ENCODE measurements at regions not wholly inside any gene's neighbourhood (a gene's known extent, or its start where the extent isn't known, plus 50 kb on each side); places are given as distances from the start of the nearest gene placed in this dataset.

DNA sequence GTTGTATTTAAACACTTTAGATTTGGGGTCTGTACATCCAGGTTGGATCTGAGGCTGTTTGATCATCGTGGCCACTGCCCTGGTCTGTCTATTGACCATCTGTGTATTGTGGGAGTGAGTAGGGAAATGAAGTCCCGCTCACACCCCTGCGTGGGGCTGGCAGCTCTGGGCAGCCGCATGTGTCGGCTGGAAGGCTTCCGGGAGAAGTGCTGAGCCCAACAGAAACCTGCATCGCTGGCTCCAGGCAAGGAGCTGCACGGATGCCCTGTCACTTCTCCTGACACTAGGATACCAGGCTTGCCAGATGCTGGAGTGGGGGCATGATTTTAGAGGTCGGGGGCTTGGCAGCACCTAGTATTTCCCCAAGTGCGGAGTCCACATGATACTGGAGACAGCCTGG lies 93.6 kb downstream of the PHETA1 start:
- H3K9ac ChIP-seq (ENCODE audit: insufficient read depth in 1 of 2, low read length in 2 of 2) = no peak overlapping the region
- DNase-seq = peak in 1 of 3 donors; percentile 2
- H3K4me3 ChIP-seq = no peak overlapping the region
- peaks cover 0 to 12% (median 0%) of the 10 kb centered on the region in 5 donors for H3K4me1 ChIP-seq (ENCODE audit: control insufficient read depth in 5 of 5, insufficient read depth in 5 of 5, low read length in 5 of 5)
- peaks cover 0 to 5% (median 2%) of the 10 kb centered on the region in 3 donors for H3K27me3 ChIP-seq (ENCODE audit: control insufficient read depth in 3 of 3, insufficient read depth in 3 of 3, low read length in 2 of 3)
- peaks cover 0 to 18% (median 0%) of the 10 kb centered on the region in 4 donors for H3K9me3 ChIP-seq (ENCODE audit: control insufficient read depth in 4 of 4, insufficient read depth in 3 of 4, low read length in 3 of 4)
- WGBS, 2 donors = 58 to 77% methylated on average over 10 of the region's 10 CpGs
- TF ChIP-seq CTCF (IDR thresholded peaks at IDR 0.05; ENCODE audit: control extremely low read depth, extremely low read depth) = no peak
- H3K27ac ChIP-seq (ENCODE audit: low read depth in 1 of 2, low read length in 1 of 2) = no peak overlapping the region
- no peaks in the 10 kb centered on the region for H3K36me3 ChIP-seq (ENCODE audit: control insufficient read depth in 4 of 4, insufficient read depth in 4 of 4, low read length in 4 of 4)
- no peak for ATAC-seq (ENCODE audit: insufficient read depth, low FRiP score)

GRCh38 chr12:111274777-111275176 lies 94.1 kb downstream of the PHETA1 start:
- ATAC-seq (ENCODE audit: insufficient read depth, low FRiP score) (no peak), DNase-seq (peak in 2 of 3 donors; percentile 56 to 59)
- no peak overlapping the region for H3K9ac ChIP-seq (ENCODE audit: insufficient read depth in 1 of 2, low read length in 2 of 2)
- peaks cover 0 to 5% (median 2%) of the 10 kb centered on the region in 3 donors for H3K27me3 ChIP-seq (ENCODE audit: control insufficient read depth in 3 of 3, insufficient read depth in 3 of 3, low read length in 2 of 3)
- WGBS, 2 donors = 63 to 72% methylated on average over 4 of the region's 4 CpGs
- peaks cover 0 to 16% (median 0%) of the 10 kb centered on the region in 4 donors for H3K9me3 ChIP-seq (ENCODE audit: control insufficient read depth in 4 of 4, insufficient read depth in 3 of 4, low read length in 3 of 4)
- H3K27ac ChIP-seq (ENCODE audit: low read depth in 1 of 2, low read length in 1 of 2) = no peak overlapping the region
- peaks cover 0 to 17% (median 0%) of the 10 kb centered on the region in 5 donors for H3K4me1 ChIP-seq (ENCODE audit: control insufficient read depth in 5 of 5, insufficient read depth in 5 of 5, low read length in 5 of 5)
- TF ChIP-seq CTCF (IDR thresholded peaks at IDR 0.05; ENCODE audit: control extremely low read depth, extremely low read depth) = no peak
- no peaks in the 10 kb centered on the region for H3K36me3 ChIP-seq (ENCODE audit: control insufficient read depth in 4 of 4, insufficient read depth in 4 of 4, low read length in 4 of 4)
- no peak overlapping the region for H3K4me3 ChIP-seq

DNA sequence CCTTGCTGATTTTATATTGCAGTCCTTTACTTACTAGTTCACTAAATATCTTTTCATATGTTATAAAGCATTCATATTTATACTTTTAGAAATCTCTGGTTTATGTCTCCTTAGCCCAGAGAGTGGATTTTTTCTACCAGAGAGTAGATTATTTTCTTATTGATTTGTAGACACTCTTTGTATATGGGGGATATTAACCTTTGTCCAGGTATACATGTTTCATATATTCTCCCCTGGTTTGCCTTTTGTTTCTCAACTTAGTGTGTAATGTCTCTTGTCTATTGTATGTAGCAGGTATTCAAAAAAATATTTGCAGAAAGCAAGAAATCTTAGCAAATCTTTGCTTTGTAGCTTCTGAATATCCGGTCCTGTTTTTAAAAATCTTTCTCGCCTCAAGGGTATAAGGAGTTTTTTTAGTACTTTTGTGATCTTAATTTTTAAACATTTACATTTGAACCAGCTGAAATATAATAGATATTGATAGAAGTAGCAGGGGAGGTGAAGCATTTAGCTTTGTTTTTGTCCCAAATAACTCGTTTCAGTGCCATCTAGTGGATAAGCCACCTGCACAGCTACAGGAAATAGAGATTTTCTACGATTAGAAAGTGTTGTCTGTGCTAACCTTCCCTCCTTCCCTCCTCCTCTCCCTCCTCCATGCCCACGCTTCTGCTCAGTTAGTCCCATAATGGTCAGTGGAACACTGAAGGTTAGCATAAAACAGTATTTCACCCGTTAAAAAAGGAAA lies 97.0 kb downstream of the PHETA1 start:
- ATAC-seq (ENCODE audit: insufficient read depth, low FRiP score) = no peak
- Histone ChIP-seq H3K4me3 (no peak overlapping the region), H3K36me3 (ENCODE audit: control insufficient read depth in 4 of 4, insufficient read depth in 4 of 4, low read length in 4 of 4) (no peaks in the 10 kb centered on the region), H3K27me3 (ENCODE audit: control insufficient read depth in 3 of 3, insufficient read depth in 3 of 3, low read length in 2 of 3) (peaks cover 0 to 5% (median 2%) of the 10 kb centered on the region in 3 donors), H3K9ac (ENCODE audit: insufficient read depth in 1 of 2, low read length in 2 of 2) (no peak overlapping the region), H3K9me3 (ENCODE audit: control insufficient read depth in 4 of 4, insufficient read depth in 3 of 4, low read length in 3 of 4) (peaks cover 0 to 3% (median 0%) of the 10 kb centered on the region in 4 donors), H3K4me1 (ENCODE audit: control insufficient read depth in 5 of 5, insufficient read depth in 5 of 5, low read length in 5 of 5) (peaks cover 0 to 22% (median 5%) of the 10 kb centered on the region in 5 donors), H3K27ac (ENCODE audit: low read depth in 1 of 2, low read length in 1 of 2) (no peak overlapping the region)
- WGBS, 2 donors = 53 to 61% methylated on average over 6 of the region's 6 CpGs
- no peak for DNase-seq
- no peak for TF ChIP-seq CTCF (IDR thresholded peaks at IDR 0.05; ENCODE audit: control extremely low read depth, extremely low read depth)

All from lung (tissue), 11 donors.